ENCODE measurements at regions not wholly inside any gene's neighbourhood (a gene's known extent, or its start where the extent isn't known, plus 50 kb on each side); places are given as distances from the start of the nearest gene placed in this dataset.

DNA sequence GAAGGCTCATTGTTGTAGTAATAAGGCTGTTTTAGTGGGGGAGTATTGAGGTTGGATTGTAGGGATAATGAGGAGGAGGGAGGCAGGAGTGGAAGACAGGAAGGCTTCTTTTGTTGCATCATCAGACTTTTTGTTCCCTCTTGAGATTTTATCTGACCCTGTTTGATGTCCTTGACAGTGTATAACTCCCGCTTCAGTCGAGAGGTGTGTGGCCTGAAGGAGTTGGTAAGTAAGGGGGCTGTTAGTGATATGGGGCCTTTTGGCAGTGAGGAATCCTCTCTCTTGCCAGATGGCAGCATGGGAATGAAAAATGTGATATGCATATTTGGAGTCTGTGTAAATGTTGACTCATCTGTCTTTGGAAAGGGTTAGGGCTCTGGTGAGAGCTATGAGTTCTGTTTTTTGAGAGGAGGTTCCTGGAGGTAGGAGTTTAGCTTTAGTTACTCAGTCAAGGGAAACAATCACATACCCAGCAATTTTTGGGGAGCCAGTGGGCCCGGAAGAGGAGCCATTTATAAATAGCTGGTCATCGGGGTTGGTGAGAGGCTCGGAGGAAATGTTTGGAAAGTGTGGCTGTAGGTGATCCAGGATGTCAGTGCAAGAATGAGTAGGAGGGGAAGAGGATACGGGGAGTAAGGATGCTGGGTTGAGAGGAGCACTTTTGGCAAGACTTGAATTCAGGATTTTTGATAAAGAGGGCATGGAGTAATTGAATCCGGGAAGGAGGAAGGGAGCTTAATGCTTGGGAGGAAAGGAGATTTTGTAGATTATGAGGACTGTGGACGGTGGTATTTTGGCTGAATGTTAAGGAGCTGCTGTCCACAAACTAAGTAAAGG lies 136.7 kb upstream of the ETV3 start:
- TF ChIP-seq YY1 (IDR thresholded peaks at IDR 0.05; ENCODE audit: insufficient read depth, insufficient read length) (no peak), ZNF274 (IDR thresholded peaks at IDR 0.05; ENCODE audit: low read depth, low read length) (no peak)
